ENCODE measurements at regions not wholly inside any gene's neighbourhood (a gene's known extent, or its start where the extent isn't known, plus 50 kb on each side); places are given as distances from the start of the nearest gene placed in this dataset.

DNA sequence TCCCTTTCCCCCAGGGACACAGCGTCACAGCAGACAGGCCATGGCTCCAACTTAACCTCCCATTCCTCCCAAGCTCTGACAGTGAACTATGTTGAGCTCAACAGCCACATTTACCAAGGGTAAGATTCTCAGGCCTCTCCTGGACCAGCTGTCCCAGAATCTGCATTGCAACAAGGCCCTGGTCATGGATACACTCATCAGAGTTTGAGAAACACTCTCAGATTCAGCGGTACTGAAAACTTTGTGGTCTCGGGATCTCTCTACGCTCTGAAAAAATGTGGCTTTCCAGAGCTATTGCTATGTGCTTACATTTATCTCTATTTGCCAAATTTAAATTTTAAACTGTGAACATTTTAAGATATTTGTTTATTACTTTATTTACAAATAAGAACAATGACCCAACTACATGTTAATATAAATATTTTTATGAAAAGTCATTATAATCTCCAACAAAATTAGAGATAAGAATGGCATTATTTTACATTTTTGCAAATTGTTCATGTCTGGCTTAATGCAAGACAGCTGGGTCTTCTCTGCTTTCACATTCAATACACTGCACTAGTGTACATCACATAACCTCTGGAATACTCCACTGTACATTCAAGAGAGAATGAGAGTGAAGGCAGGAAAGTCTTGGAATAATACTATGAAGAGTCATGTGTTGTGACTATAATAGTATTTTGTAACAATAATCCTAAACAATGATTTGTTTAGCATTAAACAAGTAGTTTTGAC lies 190.9 kb upstream of the PITRM1 start:
- DNase-seq = no peak

DNA sequence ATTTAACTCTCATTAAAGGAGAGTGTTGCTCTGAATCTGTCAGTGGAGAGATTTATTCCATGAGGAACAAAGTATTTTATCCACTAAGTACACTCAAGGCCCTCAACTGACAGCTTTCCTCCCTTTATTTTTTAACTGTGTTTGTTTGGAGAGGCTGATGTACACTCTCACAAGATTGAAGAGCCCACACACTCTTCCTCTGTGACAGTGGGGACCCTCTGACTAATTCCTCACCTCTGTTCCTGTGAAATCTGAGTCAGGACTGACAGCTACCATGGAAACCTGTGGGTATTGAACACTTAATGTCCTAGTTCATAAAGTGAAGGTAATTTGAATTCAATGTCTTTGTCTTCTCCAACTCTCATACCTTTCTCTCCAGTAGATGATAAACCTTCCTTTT lies 189.8 kb upstream of the PITRM1 start:
- DNase-seq = no peak

- DNase-seq = no peak
Measured at GRCh38 chr10:3361640-3362039, 189.1 kb upstream of the PITRM1 start.

DNA sequence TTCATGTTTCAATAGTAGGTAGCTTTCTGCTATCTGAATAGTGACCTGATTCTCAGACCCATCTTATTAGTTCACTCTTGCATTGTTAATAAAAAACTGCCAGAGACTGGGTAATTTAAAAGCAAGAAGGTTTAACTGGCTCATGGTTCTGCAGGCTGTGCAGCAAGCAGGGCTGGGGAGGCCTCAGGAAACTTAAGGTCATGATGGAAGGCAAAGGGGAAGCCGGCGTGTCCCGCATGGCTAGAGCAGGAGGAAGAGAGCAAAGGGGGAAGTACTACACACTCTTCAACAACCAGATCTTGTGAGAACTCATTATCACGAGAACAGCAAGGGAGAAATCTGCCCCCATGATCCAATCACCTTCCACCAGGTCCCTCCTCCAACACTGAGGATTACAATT lies 185.2 kb upstream of the PITRM1 start:
- DNase-seq = no peak

GRCh38 chr10:3355536-3355935 lies 183.0 kb upstream of the PITRM1 start:
- DNase-seq = no peak

DNA sequence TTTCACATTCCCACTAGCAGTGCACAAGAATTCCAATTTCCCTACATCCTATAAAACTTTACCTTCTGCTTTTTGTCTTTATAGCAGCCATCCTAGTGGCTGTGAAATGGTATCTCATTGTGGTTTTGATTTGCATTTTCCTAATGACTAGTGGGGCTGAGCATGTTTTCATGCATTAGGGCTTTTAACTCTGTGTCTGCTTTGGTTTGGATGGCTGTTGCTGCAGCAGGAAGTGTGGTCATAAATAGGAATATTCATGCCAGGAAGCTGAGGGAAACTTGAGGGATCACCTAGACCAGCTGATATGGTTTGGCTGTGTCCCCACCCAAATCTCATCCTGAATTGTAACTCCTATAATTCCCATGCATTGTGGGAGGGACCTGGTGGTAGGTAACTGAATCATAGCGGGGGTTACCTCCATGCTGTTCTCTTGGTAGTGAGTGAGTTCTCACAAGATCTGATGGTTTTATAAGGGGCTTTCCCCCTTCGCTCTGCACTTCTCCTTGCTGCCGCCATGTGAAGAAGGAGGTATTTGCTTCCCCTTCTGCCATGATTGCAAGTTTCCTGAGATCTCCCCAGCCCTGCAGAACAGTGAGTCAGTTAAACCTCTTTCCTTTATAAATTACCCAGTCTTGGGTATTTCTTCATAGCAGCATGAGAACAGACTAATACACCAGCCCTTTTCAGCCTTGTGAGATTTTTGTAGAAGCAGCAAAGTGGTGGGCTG lies 181.8 kb upstream of the PITRM1 start:
- no peak for DNase-seq

GRCh38 chr10:3353235-3353634 lies 180.7 kb upstream of the PITRM1 start:
- no peak for DNase-seq

DNA sequence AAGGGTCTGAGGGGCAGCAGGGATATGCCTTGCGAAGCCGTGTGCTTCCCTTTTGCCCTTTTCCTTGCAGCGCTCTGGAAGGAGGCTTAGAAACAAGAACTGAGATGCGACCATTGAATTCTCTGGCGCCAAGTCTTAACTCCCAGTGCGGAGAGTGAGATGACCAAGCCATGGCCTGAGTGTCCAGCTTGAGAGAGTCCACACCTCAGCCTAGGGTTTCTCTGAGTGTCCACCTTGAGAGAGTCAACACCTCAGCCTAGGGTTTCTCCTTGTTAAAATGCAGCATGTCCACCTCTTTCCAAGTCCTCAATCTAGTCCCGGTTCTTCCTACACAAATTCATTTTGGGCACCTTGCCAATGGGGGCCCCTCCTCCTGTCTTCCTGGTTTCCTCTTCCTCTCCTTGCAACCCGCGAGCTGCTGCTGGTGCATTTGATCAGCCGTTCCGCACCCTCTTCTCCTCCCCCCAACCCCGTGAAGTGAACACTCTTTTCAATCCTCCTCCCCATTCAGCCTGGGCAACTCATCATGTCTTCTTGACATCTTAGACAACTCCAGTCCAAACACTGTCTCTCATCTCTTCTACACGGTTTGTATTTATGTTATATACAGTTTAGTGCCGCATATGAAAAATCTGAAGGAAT lies 178.2 kb upstream of the PITRM1 start:
- no peak for DNase-seq

- DNase-seq = no peak
Measured at GRCh38 chr10:3350205-3350604, 177.6 kb upstream of the PITRM1 start.

- DNase-seq = no peak
Measured at GRCh38 chr10:3348564-3348963, 176.0 kb upstream of the PITRM1 start.

- no peak for DNase-seq
Measured at GRCh38 chr10:3347413-3348182, 175.0 kb upstream of the PITRM1 start.

DNA sequence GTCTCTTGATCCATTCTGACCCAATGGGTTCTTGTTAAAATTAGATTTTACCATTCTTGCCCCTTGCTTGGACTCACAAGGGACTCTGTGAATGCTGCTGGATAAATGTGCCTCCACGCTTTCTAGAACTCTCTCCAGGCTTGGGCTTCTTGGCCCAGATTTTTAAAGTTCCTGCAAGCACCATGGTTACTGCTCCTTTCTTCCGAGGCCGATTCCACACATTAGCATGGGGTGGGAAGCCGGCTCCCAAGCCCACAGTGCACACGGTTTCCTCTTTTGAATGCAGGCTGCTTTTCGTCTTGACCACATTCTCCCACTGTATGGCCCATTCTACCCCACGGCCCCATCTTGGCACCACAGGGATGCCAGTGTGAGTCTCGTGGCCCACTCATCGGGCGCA lies 174.3 kb upstream of the PITRM1 start:
- DNase-seq = no peak

- no peak for DNase-seq
Measured at GRCh38 chr10:3342771-3343170, 170.2 kb upstream of the PITRM1 start.

DNA sequence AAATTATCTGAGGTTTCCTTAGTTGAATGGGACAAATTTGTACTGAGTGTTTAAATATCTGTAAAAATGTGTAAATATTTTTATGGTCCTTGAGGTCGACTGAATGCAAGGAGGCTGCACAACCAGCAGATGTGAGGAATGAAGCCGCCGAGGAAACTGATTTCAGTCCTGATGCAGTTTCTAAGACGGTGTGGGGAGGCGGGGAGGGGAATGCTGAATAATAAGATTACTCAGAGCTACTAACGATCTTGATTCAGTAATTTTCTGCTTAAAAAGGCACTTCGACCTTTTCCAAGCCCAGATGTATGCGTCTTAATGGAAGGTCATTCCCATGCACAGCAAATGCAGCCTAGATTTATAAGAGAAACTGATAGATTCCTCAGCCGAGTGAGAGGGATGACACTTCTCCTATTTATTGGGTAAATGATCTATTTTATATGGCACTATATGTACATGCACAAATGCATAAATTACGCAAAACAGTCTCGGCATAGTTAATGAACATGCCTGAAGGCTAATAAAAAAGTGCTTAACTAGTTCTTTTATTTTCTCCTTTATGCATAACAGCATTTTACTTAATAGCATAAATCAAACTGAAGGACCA lies 167.6 kb upstream of the PITRM1 start:
- DNase-seq = no peak

DNA sequence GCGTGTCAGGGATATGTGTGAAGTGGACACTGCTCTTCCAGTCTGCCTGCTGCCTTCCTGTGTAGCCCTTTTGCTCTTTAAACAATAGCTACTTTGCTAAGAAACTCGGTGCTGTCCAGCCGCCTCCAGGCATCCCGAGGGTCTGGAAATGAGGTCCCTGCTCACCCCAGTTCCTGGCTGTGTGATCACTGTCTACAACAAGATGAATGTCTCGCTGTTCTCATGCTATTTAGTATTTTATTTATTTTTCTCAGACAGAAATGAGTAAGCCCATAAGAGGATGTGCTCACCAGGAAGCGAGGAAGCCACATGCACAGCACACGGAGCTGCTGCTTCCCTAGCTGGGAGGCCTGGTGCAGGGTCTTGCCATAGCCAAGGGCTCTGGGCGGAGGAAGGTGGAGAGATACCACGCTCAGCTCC lies 167.0 kb upstream of the PITRM1 start:
- DNase-seq = no peak

- no peak for DNase-seq
Measured at GRCh38 chr10:3339121-3339520, 166.5 kb upstream of the PITRM1 start.

DNA sequence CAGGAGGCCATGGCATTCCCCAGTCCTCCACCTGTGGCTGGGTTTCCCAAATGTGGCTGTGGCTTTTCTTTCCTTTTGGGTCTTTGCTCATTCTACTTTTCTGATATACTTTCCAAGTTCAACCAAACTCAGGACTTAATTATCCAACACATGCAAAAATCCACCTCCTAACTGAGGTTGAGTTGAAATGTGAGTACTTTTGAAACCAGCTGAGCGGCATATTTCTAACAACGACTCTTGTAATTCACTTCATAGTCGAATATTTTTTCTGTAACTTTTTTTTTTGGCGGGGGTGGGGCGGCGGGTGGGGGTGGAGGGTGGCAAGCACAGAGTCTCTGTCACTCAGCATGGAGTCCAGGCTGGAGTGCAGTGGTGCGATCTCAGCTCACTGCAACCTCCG lies 165.2 kb upstream of the PITRM1 start:
- DNase-seq = no peak

- DNase-seq = no peak
Measured at GRCh38 chr10:3336673-3337293, 164.2 kb upstream of the PITRM1 start.

- DNase-seq = no peak
Measured at GRCh38 chr10:3333426-3333825, 160.8 kb upstream of the PITRM1 start.

GRCh38 chr10:3331690-3332230 lies 159.2 kb upstream of the PITRM1 start:
- DNase-seq = no peak

- DNase-seq = no peak
Measured at GRCh38 chr10:3331187-3331586, 158.6 kb upstream of the PITRM1 start.

- DNase-seq = no peak
Measured at GRCh38 chr10:3330663-3331062, 158.1 kb upstream of the PITRM1 start.

Data from activated CD8-positive, alpha-beta memory T cell treated with anti-CD3 and anti-CD28 coated beads for 24 hours (primary cell).